Panc1 (cell line): ENCODE measurements at regions not wholly inside any gene's neighbourhood (a gene's known extent, or its start where the extent isn't known, plus 50 kb on each side); places are given as distances from the start of the nearest gene placed in this dataset.

Source experiments
- SIN3A ChIP-seq: IDR thresholded peaks from 2 replicates; pipeline ENCODE4 v1.6.1; 2012; ENCODE audit warnings: low read depth, mild to moderate bottlenecking, low read length, moderate library complexity, borderline replicate concordance; ENCODE audit not compliant: insufficient read depth
- TF ChIP-seq, protein P1 (sequence below): fragments of 450-650 bp; IDR thresholded peaks from 2 replicates; pipeline ENCODE4 v1.5.1; 2017; ENCODE audit warnings: mild to moderate bottlenecking

DNA sequence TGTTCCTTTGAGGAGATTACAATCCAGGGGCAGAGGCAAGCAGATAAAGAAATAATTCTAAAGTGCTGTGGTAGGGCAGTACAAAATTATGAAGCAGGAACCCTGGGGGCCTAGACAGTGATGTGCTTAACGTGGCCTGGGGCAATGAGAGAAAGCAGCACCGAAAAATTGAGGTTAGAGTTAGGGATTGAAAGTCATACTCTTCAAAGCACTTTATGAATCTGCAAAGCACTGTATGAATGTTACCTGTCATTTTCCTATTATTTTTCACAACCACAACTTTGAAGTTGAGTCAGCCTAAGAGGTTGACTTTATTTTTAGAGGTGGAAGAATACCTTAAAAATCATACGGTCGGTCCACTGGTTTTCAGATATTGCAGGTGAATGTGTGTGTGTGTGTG lies 183.4 kb upstream of the NFIA start:
- TF ChIP-seq, protein P1, sequence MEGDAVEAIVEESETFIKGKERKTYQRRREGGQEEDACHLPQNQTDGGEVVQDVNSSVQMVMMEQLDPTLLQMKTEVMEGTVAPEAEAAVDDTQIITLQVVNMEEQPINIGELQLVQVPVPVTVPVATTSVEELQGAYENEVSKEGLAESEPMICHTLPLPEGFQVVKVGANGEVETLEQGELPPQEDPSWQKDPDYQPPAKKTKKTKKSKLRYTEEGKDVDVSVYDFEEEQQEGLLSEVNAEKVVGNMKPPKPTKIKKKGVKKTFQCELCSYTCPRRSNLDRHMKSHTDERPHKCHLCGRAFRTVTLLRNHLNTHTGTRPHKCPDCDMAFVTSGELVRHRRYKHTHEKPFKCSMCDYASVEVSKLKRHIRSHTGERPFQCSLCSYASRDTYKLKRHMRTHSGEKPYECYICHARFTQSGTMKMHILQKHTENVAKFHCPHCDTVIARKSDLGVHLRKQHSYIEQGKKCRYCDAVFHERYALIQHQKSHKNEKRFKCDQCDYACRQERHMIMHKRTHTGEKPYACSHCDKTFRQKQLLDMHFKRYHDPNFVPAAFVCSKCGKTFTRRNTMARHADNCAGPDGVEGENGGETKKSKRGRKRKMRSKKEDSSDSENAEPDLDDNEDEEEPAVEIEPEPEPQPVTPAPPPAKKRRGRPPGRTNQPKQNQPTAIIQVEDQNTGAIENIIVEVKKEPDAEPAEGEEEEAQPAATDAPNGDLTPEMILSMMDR = no peak
- TF ChIP-seq SIN3A = no peak
